ENCODE measurements at regions not wholly inside any gene's neighbourhood (a gene's known extent, or its start where the extent isn't known, plus 50 kb on each side); places are given as distances from the start of the nearest gene placed in this dataset.

DNA sequence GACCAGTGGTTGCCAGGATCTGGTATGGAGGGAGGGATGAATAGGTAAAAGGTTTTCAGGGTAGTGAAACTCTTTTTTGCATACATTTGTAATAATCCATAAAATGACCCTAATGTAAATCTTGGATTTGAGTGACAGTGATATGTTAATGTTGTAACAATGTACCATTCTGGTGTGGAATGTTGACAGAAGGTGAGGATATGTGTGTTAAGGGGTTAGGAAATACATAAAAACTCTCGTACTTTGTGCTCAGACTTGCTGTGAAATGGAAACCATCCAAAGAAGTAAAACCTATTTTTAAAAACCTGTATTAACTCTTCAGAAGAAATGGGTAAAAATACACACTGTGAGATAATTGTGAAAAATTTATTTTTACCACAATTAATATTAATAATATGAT lies 66.2 kb downstream of the SYT4 start (continued):
- TF ChIP-seq, protein P1, sequence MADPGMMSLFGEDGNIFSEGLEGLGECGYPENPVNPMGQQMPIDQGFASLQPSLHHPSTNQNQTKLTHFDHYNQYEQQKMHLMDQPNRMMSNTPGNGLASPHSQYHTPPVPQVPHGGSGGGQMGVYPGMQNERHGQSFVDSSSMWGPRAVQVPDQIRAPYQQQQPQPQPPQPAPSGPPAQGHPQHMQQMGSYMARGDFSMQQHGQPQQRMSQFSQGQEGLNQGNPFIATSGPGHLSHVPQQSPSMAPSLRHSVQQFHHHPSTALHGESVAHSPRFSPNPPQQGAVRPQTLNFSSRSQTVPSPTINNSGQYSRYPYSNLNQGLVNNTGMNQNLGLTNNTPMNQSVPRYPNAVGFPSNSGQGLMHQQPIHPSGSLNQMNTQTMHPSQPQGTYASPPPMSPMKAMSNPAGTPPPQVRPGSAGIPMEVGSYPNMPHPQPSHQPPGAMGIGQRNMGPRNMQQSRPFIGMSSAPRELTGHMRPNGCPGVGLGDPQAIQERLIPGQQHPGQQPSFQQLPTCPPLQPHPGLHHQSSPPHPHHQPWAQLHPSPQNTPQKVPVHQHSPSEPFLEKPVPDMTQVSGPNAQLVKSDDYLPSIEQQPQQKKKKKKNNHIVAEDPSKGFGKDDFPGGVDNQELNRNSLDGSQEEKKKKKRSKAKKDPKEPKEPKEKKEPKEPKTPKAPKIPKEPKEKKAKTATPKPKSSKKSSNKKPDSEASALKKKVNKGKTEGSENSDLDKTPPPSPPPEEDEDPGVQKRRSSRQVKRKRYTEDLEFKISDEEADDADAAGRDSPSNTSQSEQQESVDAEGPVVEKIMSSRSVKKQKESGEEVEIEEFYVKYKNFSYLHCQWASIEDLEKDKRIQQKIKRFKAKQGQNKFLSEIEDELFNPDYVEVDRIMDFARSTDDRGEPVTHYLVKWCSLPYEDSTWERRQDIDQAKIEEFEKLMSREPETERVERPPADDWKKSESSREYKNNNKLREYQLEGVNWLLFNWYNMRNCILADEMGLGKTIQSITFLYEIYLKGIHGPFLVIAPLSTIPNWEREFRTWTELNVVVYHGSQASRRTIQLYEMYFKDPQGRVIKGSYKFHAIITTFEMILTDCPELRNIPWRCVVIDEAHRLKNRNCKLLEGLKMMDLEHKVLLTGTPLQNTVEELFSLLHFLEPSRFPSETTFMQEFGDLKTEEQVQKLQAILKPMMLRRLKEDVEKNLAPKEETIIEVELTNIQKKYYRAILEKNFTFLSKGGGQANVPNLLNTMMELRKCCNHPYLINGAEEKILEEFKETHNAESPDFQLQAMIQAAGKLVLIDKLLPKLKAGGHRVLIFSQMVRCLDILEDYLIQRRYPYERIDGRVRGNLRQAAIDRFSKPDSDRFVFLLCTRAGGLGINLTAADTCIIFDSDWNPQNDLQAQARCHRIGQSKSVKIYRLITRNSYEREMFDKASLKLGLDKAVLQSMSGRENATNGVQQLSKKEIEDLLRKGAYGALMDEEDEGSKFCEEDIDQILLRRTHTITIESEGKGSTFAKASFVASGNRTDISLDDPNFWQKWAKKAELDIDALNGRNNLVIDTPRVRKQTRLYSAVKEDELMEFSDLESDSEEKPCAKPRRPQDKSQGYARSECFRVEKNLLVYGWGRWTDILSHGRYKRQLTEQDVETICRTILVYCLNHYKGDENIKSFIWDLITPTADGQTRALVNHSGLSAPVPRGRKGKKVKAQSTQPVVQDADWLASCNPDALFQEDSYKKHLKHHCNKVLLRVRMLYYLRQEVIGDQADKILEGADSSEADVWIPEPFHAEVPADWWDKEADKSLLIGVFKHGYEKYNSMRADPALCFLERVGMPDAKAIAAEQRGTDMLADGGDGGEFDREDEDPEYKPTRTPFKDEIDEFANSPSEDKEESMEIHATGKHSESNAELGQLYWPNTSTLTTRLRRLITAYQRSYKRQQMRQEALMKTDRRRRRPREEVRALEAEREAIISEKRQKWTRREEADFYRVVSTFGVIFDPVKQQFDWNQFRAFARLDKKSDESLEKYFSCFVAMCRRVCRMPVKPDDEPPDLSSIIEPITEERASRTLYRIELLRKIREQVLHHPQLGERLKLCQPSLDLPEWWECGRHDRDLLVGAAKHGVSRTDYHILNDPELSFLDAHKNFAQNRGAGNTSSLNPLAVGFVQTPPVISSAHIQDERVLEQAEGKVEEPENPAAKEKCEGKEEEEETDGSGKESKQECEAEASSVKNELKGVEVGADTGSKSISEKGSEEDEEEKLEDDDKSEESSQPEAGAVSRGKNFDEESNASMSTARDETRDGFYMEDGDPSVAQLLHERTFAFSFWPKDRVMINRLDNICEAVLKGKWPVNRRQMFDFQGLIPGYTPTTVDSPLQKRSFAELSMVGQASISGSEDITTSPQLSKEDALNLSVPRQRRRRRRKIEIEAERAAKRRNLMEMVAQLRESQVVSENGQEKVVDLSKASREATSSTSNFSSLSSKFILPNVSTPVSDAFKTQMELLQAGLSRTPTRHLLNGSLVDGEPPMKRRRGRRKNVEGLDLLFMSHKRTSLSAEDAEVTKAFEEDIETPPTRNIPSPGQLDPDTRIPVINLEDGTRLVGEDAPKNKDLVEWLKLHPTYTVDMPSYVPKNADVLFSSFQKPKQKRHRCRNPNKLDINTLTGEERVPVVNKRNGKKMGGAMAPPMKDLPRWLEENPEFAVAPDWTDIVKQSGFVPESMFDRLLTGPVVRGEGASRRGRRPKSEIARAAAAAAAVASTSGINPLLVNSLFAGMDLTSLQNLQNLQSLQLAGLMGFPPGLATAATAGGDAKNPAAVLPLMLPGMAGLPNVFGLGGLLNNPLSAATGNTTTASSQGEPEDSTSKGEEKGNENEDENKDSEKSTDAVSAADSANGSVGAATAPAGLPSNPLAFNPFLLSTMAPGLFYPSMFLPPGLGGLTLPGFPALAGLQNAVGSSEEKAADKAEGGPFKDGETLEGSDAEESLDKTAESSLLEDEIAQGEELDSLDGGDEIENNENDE (IDR thresholded peaks at IDR 0.05; ENCODE audit: insufficient replicate concordance, low read length), result no peak
- TF ChIP-seq, protein P2, sequence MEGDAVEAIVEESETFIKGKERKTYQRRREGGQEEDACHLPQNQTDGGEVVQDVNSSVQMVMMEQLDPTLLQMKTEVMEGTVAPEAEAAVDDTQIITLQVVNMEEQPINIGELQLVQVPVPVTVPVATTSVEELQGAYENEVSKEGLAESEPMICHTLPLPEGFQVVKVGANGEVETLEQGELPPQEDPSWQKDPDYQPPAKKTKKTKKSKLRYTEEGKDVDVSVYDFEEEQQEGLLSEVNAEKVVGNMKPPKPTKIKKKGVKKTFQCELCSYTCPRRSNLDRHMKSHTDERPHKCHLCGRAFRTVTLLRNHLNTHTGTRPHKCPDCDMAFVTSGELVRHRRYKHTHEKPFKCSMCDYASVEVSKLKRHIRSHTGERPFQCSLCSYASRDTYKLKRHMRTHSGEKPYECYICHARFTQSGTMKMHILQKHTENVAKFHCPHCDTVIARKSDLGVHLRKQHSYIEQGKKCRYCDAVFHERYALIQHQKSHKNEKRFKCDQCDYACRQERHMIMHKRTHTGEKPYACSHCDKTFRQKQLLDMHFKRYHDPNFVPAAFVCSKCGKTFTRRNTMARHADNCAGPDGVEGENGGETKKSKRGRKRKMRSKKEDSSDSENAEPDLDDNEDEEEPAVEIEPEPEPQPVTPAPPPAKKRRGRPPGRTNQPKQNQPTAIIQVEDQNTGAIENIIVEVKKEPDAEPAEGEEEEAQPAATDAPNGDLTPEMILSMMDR (IDR thresholded peaks at IDR 0.05; ENCODE audit: control extremely low read depth in 1 of 3, insufficient read depth in 1 of 3, low read depth in 1 of 3, low read length in 3 of 3), result no peak
- TF ChIP-seq CEBPB (IDR thresholded peaks at IDR 0.05; ENCODE audit: low read depth, low read length), result no peak
- TF ChIP-seq EZH2 (IDR thresholded peaks at IDR 0.05; ENCODE audit: low read depth, low read length, severe bottlenecking), result no peak
- TF ChIP-seq POLR2A (IDR thresholded peaks at IDR 0.05; ENCODE audit: control extremely low read depth in 1 of 2, low read depth in 2 of 2, low read length in 2 of 2), result no peak
- no peak for TF ChIP-seq TCF12 (IDR thresholded peaks at IDR 0.05; ENCODE audit: low read depth, low read length)
- TF ChIP-seq, protein P3, sequence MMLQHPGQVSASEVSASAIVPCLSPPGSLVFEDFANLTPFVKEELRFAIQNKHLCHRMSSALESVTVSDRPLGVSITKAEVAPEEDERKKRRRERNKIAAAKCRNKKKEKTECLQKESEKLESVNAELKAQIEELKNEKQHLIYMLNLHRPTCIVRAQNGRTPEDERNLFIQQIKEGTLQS (IDR thresholded peaks at IDR 0.05; ENCODE audit: insufficient read depth, low read depth, low read length), result no peak
- TF ChIP-seq TBP (IDR thresholded peaks at IDR 0.05; ENCODE audit: low read depth, low read length), result no peak
- no peak for TF ChIP-seq BACH1 (IDR thresholded peaks at IDR 0.05; ENCODE audit: low read length)
- TF ChIP-seq POU5F1 (IDR thresholded peaks at IDR 0.05; ENCODE audit: low read depth, low read length), result no peak

Measured in H1 (cell line).